HepG2 (cell line): ENCODE measurements at regions not wholly inside any gene's neighbourhood (a gene's known extent, or its start where the extent isn't known, plus 50 kb on each side); places are given as distances from the start of the nearest gene placed in this dataset.

Experiments used
- ADNP ChIP-seq: sonication (generic); formaldehyde crosslinking; IDR thresholded peaks from 2 replicates; pipeline ENCODE4 v1.4.0; 2020; ENCODE audit warnings: missing genetic modification reagents
- CCDC6 ChIP-seq: sonication (generic); formaldehyde crosslinking; IDR thresholded peaks from 2 replicates; pipeline ENCODE4 v1.8.1; 2022; ENCODE audit warnings: mild to moderate bottlenecking, missing genetic modification reagents, moderate library complexity
- CEBPB ChIP-seq: IDR thresholded peaks from 2 replicates; pipeline ENCODE4 v1.6.1; 2011; ENCODE audit warnings: low read depth, low read length, improper control_type of control experiment, borderline replicate concordance
- CHD2 ChIP-seq: IDR thresholded peaks from 2 replicates; pipeline ENCODE4 v1.6.1; 2011; ENCODE audit warnings: low read depth, low read length, improper control_type of control experiment
- FLYWCH1 ChIP-seq: sonication (generic); formaldehyde crosslinking; IDR thresholded peaks from 2 replicates; pipeline ENCODE4 v1.8.1; 2023; ENCODE audit warnings: mild to moderate bottlenecking, missing genetic modification reagents
- FOXO1 ChIP-seq: sonication (generic); formaldehyde crosslinking; IDR thresholded peaks from 2 replicates; pipeline ENCODE4 v1.4.0; 2020; ENCODE audit warnings: missing genetic modification reagents
- HNF4G ChIP-seq, 2 experiments: sonication (generic) in 1 of 2; formaldehyde crosslinking in 1 of 2; IDR thresholded peaks; 2 replicates each; pipeline versions ENCODE4 v1.4.0 to v1.6.1; 2011 to 2020; ENCODE audit warnings: borderline replicate concordance in 2 of 2, low read depth in 2 of 2, mild to moderate bottlenecking in 2 of 2, low read length in 1 of 2, missing genetic modification reagents in 1 of 2, moderate library complexity in 1 of 2
- KLF16 ChIP-seq, 2 experiments: sonication (generic) in 1 of 2; formaldehyde crosslinking in 1 of 2; IDR thresholded peaks; 2 replicates each; pipeline versions ENCODE4 v1.6.1 to v1.8.0; 2016 to 2023; ENCODE audit warnings: missing genetic modification reagents in 2 of 2, missing compliant biosample characterization in 1 of 2
- MTA1 ChIP-seq: sonication (generic); formaldehyde crosslinking; IDR thresholded peaks from 2 replicates; pipeline ENCODE4 v1.4.0; 2020; ENCODE audit warnings: missing genetic modification reagents, mild to moderate bottlenecking, borderline replicate concordance
- MZF1 ChIP-seq: sonication (generic); formaldehyde crosslinking; IDR thresholded peaks from 2 replicates; pipeline ENCODE4 v1.8.1; 2023; ENCODE audit warnings: mild to moderate bottlenecking, missing genetic modification reagents, borderline replicate concordance
- PAXIP1 ChIP-seq: sonication (generic); formaldehyde crosslinking; conservative IDR thresholded peaks from 2 replicates; pipeline ENCODE4 v1.4.0; 2020; ENCODE audit warnings: mild to moderate bottlenecking, missing genetic modification reagents, moderate library complexity
- PITX1 ChIP-seq: sonication (generic); formaldehyde crosslinking; IDR thresholded peaks from 2 replicates; pipeline ENCODE4 v1.5.1; 2020; ENCODE audit warnings: mild to moderate bottlenecking, missing genetic modification reagents
- POGZ ChIP-seq: sonication (generic); formaldehyde crosslinking; IDR thresholded peaks from 2 replicates; pipeline ENCODE4 v1.4.0; 2020; ENCODE audit warnings: mild to moderate bottlenecking, missing genetic modification reagents
- RFXAP ChIP-seq: sonication (generic); formaldehyde crosslinking; IDR thresholded peaks from 2 replicates; pipeline ENCODE4 v1.4.0; 2020; ENCODE audit warnings: missing genetic modification reagents, borderline replicate concordance
- SP2 ChIP-seq: sonication (generic); formaldehyde crosslinking; IDR thresholded peaks from 2 replicates; pipeline ENCODE4 v1.5.1; 2020; ENCODE audit warnings: mild to moderate bottlenecking, missing genetic modification reagents
- U2AF2 ChIP-seq: fragments of 200-400 bp; formaldehyde crosslinking; IDR thresholded peaks from 2 replicates; pipeline ENCODE4 v1.6.1; 2017; ENCODE audit warnings: low read depth, mild to moderate bottlenecking, low read length
- ZNF136 ChIP-seq: sonication (generic); formaldehyde crosslinking; IDR thresholded peaks from 2 replicates; pipeline ENCODE4 v1.8.1; 2022; ENCODE audit warnings: low read depth, mild to moderate bottlenecking, moderate library complexity, missing genetic modification reagents
- ZNF160 ChIP-seq: sonication (generic); formaldehyde crosslinking; IDR thresholded peaks from 2 replicates; pipeline ENCODE4 v1.8.0; 2022; ENCODE audit warnings: mild to moderate bottlenecking, inconsistent platforms, missing genetic modification reagents
- ZNF292 ChIP-seq: sonication (generic); formaldehyde crosslinking; IDR thresholded peaks from 2 replicates; pipeline ENCODE4 v1.8.1; 2022; ENCODE audit warnings: mild to moderate bottlenecking, low read depth, missing genetic modification reagents, borderline replicate concordance
- ZNF335 ChIP-seq: sonication (generic); formaldehyde crosslinking; IDR thresholded peaks from 2 replicates; pipeline ENCODE4 v1.4.0; 2020; ENCODE audit warnings: missing genetic modification reagents
- ZNF552 ChIP-seq: sonication (generic); formaldehyde crosslinking; IDR thresholded peaks from 2 replicates; pipeline ENCODE4 v1.9.0; 2022; ENCODE audit warnings: missing genetic modification reagents, mild to moderate bottlenecking, borderline replicate concordance
- ZNF652 ChIP-seq: IDR thresholded peaks from 2 replicates; pipeline ENCODE4 v1.6.1; 2016; ENCODE audit warnings: low read depth, borderline replicate concordance
- TF ChIP-seq, protein P1 (sequence below): sonication (generic); formaldehyde crosslinking; IDR thresholded peaks from 2 replicates; pipeline ENCODE4 v1.8.1; 2023; ENCODE audit warnings: mild to moderate bottlenecking, missing genetic modification reagents, borderline replicate concordance
- TF ChIP-seq, protein P2 (sequence below): sonication (generic); formaldehyde crosslinking; IDR thresholded peaks from 2 replicates; pipeline ENCODE4 v1.4.0; 2020; ENCODE audit warnings: low read depth, mild to moderate bottlenecking, missing genetic modification reagents

GRCh38 chr10:27383595-27384542 lies 120.2 kb upstream of the RAB18 start (continued):
- TF ChIP-seq MTA1 (CRISPR knock-in tag) = no peak
- no peak for TF ChIP-seq ZNF160 (CRISPR knock-in tag)
- TF ChIP-seq RFXAP (CRISPR knock-in tag) = no peak
- no peak for TF ChIP-seq CHD2
- TF ChIP-seq CEBPB = 0 out of 2 replicates have a peak, but pooled peaks have one; percentile 5
- no peak for TF ChIP-seq ZNF552 (CRISPR knock-in tag)
- no peak for TF ChIP-seq FLYWCH1 (CRISPR knock-in tag)
- TF ChIP-seq PAXIP1 = no peak
- TF ChIP-seq ZNF292 (CRISPR knock-in tag) = no peak
- no peak for TF ChIP-seq ADNP (CRISPR knock-in tag)
- TF ChIP-seq, protein P1, sequence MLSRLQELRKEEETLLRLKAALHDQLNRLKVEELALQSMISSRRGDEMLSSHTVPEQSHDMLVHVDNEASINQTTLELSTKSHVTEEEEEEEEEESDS (CRISPR knock-in tag) = no peak
- TF ChIP-seq ZNF335 (CRISPR knock-in tag) = no peak
- TF ChIP-seq MZF1 = no peak
- TF ChIP-seq POGZ (CRISPR knock-in tag) = no peak
- TF ChIP-seq PITX1 (CRISPR knock-in tag) = no peak
- TF ChIP-seq KLF16 (CRISPR knock-in tag; IDR thresholded peaks at IDR 0.05) = 0 out of 4 replicates have a peak, but pooled peaks of 1 of the 2 experiments have one; percentile 34
- TF ChIP-seq HNF4G (IDR thresholded peaks at IDR 0.05; ENCODE audit: borderline replicate concordance, low read depth, low read length) = no peak
- TF ChIP-seq HNF4G (CRISPR knock-in tag; IDR thresholded peaks at IDR 0.05; ENCODE audit: borderline replicate concordance, low read depth) = no peak
- TF ChIP-seq, protein P2, sequence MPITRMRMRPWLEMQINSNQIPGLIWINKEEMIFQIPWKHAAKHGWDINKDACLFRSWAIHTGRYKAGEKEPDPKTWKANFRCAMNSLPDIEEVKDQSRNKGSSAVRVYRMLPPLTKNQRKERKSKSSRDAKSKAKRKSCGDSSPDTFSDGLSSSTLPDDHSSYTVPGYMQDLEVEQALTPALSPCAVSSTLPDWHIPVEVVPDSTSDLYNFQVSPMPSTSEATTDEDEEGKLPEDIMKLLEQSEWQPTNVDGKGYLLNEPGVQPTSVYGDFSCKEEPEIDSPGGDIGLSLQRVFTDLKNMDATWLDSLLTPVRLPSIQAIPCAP (CRISPR knock-in tag) = no peak
- TF ChIP-seq SP2 = no peak
- TF ChIP-seq CCDC6 (CRISPR knock-in tag) = no peak
- TF ChIP-seq FOXO1 (CRISPR knock-in tag) = no peak
- TF ChIP-seq ZNF652 (CRISPR knock-in tag) = no peak
- TF ChIP-seq ZNF136 = no peak
- no peak for TF ChIP-seq U2AF2
